ENCODE measurements at regions not wholly inside any gene's neighbourhood (a gene's known extent, or its start where the extent isn't known, plus 50 kb on each side); places are given as distances from the start of the nearest gene placed in this dataset.
"Not testable (repeated sequence)": the region's sequence is repeated elsewhere in the genome, so short reads cannot be mapped to it uniquely, and the experiment has no call there.

DNA sequence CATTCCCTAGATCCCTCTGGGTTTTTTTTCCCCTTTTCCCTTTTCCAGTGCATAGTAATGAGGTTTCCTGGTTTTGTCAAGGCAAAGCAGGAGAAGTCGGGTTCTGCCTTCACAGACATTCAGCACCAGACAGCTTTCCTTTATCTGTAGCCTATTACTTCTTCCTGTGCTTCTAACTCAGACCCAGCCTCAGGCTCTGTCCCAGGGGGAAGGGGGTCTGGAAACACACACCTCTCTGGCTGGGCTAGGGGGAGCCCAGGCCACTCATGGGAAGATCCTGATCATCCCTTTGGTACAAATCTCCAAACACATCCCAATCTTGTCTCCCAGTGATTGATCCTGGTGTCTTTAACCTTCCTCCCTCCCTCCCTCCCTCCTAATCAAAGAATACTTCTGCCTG lies 656.4 kb downstream of the LMO4 start:
- POLR2A ChIA-PET: no interaction called here
- DNase-seq (ENCODE audit: low read depth): no peak
- peaks cover 3% of the 10 kb centered on the region; the same call in 1 of the 2 replicates for H3K27me3 ChIP-seq (ENCODE audit: control insufficient read depth, insufficient read depth, low read length)
- H3K36me3 ChIP-seq (ENCODE audit: control insufficient read depth, insufficient read depth, low read length): no peaks in the 10 kb centered on the region
- TF ChIP-seq, protein P1, sequence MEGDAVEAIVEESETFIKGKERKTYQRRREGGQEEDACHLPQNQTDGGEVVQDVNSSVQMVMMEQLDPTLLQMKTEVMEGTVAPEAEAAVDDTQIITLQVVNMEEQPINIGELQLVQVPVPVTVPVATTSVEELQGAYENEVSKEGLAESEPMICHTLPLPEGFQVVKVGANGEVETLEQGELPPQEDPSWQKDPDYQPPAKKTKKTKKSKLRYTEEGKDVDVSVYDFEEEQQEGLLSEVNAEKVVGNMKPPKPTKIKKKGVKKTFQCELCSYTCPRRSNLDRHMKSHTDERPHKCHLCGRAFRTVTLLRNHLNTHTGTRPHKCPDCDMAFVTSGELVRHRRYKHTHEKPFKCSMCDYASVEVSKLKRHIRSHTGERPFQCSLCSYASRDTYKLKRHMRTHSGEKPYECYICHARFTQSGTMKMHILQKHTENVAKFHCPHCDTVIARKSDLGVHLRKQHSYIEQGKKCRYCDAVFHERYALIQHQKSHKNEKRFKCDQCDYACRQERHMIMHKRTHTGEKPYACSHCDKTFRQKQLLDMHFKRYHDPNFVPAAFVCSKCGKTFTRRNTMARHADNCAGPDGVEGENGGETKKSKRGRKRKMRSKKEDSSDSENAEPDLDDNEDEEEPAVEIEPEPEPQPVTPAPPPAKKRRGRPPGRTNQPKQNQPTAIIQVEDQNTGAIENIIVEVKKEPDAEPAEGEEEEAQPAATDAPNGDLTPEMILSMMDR (IDR thresholded peaks at IDR 0.05; ENCODE audit: insufficient read depth, low read depth, low read length): no peak
- no peak overlapping the region for H3K4me3 ChIP-seq (ENCODE audit: low read depth, low read length)
- CTCF ChIA-PET: no interaction called here

GRCh38 chr1:87986130-87986866 lies 657.6 kb downstream of the LMO4 start:
- ChIA-PET CTCF (no interaction called here), POLR2A (no interaction called here)
- no peak for DNase-seq (ENCODE audit: low read depth)

GRCh38 chr1:87989346-87989745 lies 660.7 kb downstream of the LMO4 start:
- CTCF ChIA-PET: interaction anchor here (1.1 to 1.2 kb wide), 2 partner anchors 10 to 15 kb away, joined by 3 read pairs; no protein-coding TSS in a partner anchor
- no peaks in the 10 kb centered on the region for H3K36me3 ChIP-seq (ENCODE audit: control insufficient read depth, insufficient read depth, low read length)
- TF ChIP-seq, protein P1 (IDR thresholded peaks at IDR 0.05; ENCODE audit: insufficient read depth, low read depth, low read length): no peak
- POLR2A ChIA-PET: interaction anchor here (0.5 kb wide), 1 partner anchor 653 kb away, joined by 5 read pairs; no protein-coding TSS in a partner anchor
- DNase-seq (ENCODE audit: low read depth): no peak
- H3K27me3 ChIP-seq (ENCODE audit: control insufficient read depth, insufficient read depth, low read length): peaks cover 3% of the 10 kb centered on the region; the same call in 1 of the 2 replicates
- no peak overlapping the region for H3K4me3 ChIP-seq (ENCODE audit: low read depth, low read length)

More at GRCh38 chr1:87986130-87986866, 657.6 kb downstream of the LMO4 start:
- TF ChIP-seq, protein P1 (IDR thresholded peaks at IDR 0.05; ENCODE audit: insufficient read depth, low read depth, low read length): no peak
- H3K36me3 ChIP-seq (ENCODE audit: control insufficient read depth, insufficient read depth, low read length): no peaks in the 10 kb centered on the region
- peaks cover 3% of the 10 kb centered on the region; the same call in 1 of the 2 replicates for H3K27me3 ChIP-seq (ENCODE audit: control insufficient read depth, insufficient read depth, low read length)
- no peak overlapping the region for H3K4me3 ChIP-seq (ENCODE audit: low read depth, low read length)

DNA sequence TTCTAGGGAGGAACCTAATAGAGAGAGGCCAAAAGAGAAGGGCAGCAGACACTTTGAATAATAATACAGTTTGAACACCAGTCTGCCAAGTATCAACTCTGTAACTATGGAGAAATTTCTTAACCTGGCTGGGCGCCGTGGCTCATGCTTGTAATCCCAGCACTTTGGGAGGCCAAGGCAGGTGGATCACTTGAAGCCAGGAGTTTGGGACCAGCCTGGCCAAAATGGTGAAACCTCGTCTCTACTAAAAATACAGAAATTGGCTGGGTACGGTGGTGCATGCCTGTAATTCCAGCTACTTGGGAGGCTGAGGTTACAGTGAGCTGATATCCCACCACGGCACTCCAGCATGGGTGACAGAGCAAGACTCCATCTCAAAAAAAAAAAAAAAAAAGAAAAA lies 663.9 kb downstream of the LMO4 start:
- CTCF ChIA-PET: not testable (repeated sequence)

DNA sequence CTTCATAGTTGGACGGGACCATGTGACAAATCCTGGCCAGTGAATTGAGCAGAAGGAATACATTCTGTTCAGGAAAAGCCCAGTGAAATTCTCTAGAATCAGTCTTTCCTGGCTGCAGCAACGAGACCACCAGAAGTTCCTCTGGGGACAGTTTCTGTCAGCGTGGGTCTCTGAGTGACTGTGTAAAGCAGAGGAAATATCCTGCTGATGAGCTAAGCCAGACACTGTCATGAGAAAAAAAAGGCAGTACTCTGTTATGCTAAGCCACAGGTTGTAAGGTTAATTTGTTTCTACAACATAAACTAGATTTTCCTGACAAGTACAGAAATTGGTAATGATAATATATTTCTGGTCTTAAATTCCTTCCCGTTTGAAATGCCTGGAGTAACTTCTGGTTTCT lies 664.4 kb downstream of the LMO4 start:
- Histone ChIP-seq H3K27me3 (ENCODE audit: control insufficient read depth, insufficient read depth, low read length) (no peaks in the 10 kb centered on the region), H3K36me3 (ENCODE audit: control insufficient read depth, insufficient read depth, low read length) (no peaks in the 10 kb centered on the region), H3K4me3 (ENCODE audit: low read depth, low read length) (no peak overlapping the region)
- TF ChIP-seq, protein P1 (IDR thresholded peaks at IDR 0.05; ENCODE audit: insufficient read depth, low read depth, low read length): no peak
- CTCF ChIA-PET: no interaction called here
- POLR2A ChIA-PET: no interaction called here
- DNase-seq (ENCODE audit: low read depth): no peak

More for the DNA sequence above, 663.9 kb downstream of the LMO4 start:
- H3K36me3 ChIP-seq (ENCODE audit: control insufficient read depth, insufficient read depth, low read length); H3K27me3 ChIP-seq (ENCODE audit: control insufficient read depth, insufficient read depth, low read length); H3K4me3 ChIP-seq (ENCODE audit: low read depth, low read length); DNase-seq (ENCODE audit: low read depth): not testable (repeated sequence)
- POLR2A ChIA-PET: interaction anchor here (0.7 kb wide), 1 partner anchor 77 kb away, joined by 5 read pairs; no protein-coding TSS in a partner anchor
